NCI-H1694 (cell line): ENCODE measurements at regions not wholly inside any gene's neighbourhood (a gene's known extent, or its start where the extent isn't known, plus 50 kb on each side); places are given as distances from the start of the nearest gene placed in this dataset.
"Not testable (repeated sequence)": the region's sequence is repeated elsewhere in the genome, so short reads cannot be mapped to it uniquely, and the experiment has no call there.

Source experiments
- DNase-seq: peaks from one replicate; lab custom pipeline; 2025; lab: John Stamatoyannopoulos, UW

GRCh38 chr12:46627686-46628085 lies 198.1 kb downstream of the SLC38A4 start:
- no peak for DNase-seq

DNA sequence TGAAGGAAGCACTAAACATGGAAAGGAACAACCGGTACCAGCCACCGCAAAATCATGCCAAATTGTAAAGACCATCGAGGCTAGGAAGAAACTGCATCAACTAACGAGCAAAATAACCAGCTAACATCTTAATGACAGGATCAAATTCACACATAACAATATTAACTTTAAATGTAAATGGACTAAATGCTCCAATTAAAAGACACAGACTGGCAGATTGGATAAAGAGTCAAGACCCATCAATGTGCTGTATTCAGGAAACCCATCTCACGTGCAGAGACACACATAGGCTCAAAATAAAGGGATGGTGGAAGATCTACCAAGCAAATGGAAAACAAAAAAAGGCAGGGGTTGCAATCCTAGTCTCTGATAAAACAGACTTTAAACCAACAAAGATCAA lies 206.3 kb downstream of the SLC38A4 start:
- not testable (repeated sequence) for DNase-seq

- DNase-seq = not testable (repeated sequence)
Measured at GRCh38 chr12:46617737-46618136, 208.1 kb downstream of the SLC38A4 start.

DNA sequence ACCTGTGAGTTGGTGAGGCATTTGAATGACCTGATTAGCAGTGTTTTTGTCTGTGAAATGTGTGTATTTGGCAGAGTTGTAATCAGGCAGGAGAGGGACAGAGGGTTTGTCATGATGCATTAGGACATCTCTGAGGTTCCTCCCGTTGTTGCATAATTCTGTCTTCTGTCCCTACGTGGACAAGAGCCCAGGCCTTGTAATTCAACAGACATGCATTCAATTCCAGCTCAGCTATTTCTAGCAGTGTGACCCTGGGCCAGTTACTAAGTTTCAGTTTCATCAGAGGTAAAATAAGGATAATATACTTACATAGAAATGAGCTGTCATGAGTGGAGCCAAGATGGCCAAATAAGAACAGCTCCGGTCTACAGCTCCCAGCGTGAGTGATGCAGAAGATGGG lies 208.6 kb downstream of the SLC38A4 start:
- DNase-seq = no peak

DNA sequence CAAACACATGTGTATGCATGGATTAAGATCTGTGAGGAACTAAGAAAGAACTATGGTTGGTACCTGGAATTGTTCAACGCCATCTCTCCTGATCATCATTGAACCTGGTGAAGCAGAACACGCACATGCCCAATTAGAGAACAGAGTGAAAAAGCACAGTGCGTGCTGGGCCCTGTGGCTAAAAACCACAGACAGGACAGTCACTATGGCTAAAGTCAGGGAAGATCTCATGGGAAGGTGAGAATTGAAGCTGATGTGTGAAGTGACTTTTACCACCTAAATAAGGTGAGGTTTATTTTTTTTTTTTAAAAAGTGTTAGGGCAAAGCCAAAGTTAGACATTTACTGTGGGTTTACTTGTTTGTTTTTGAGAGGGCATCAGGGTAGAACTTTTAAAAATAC lies 215.0 kb downstream of the SLC38A4 start:
- DNase-seq = no peak

DNA sequence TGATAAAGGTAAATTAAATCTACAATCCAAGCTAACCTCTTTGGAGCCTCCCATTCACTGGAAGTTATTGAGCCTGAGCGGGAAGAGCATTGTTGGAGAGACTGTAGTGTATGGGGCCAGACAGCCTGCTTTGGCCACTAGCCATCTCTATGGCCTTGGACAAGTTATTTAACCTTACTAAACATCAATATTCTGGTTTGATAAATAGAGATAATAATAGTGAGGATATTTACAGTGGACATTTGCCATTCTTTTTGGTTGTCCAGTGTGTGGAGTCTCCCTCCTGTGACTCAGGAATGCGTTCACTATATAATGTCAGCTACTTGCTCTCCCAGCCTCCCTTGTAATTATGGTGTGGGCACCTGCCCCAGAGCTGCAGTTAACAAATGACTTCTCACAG lies 216.1 kb downstream of the SLC38A4 start:
- no peak for DNase-seq

DNA sequence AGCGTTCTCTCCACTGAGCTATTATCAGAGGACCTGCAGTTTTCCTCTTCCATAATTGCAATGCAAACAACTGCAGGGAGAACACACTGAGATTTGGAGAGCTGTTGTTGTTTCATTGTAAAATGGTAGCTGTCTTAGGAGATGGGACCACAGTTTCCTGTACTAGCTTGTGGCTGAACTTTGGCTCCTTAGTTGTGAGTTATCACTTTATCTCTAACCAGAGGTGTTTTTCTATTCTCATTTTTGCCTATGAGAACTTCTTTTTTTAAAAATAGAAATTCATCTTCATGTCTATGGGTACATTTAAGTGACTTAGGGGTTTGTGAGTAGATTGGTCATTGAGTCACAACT lies 216.5 kb downstream of the SLC38A4 start:
- DNase-seq = no peak

- DNase-seq = no peak
Measured at GRCh38 chr12:46608431-46609272, 217.1 kb downstream of the SLC38A4 start.

DNA sequence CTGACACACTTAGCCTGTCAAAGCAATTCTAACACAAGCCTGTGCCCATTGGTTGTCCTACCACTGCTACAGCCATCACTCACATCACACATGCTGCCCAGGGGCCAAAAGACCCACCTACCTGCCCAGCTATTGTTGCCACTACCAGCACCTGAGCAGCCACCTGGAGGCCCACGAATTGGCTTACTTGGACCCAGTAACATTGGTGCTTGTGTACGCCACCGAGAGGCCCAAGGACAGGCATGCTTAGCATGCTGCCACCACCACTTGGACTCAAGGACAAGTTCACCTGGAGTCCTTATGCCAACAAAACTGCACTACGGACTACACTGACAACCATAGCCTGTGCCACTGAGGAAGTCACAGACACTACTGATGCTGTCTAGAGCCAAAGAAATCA lies 221.1 kb downstream of the SLC38A4 start:
- DNase-seq = no peak

GRCh38 chr12:46603776-46604456 lies 221.9 kb downstream of the SLC38A4 start:
- no peak for DNase-seq

DNA sequence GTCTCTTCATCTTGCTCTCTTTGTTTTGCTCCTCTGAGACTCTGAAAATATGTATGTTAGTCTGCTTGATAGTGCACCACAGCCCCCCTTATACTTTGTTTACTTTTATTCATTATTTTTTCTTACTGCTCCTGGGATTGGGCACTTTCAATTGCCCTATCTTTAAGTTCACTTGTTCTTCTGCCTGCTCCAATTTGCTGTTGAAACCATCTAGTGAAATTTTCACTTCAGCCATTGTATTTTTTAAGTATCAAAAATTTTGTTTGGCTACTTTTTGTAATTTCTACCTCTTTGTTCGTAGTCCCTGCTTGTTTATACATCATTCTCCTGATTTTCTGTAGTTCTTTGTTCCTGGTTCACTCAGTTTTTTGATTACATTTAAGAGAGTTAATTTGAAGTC lies 223.3 kb downstream of the SLC38A4 start:
- DNase-seq = no peak

DNA sequence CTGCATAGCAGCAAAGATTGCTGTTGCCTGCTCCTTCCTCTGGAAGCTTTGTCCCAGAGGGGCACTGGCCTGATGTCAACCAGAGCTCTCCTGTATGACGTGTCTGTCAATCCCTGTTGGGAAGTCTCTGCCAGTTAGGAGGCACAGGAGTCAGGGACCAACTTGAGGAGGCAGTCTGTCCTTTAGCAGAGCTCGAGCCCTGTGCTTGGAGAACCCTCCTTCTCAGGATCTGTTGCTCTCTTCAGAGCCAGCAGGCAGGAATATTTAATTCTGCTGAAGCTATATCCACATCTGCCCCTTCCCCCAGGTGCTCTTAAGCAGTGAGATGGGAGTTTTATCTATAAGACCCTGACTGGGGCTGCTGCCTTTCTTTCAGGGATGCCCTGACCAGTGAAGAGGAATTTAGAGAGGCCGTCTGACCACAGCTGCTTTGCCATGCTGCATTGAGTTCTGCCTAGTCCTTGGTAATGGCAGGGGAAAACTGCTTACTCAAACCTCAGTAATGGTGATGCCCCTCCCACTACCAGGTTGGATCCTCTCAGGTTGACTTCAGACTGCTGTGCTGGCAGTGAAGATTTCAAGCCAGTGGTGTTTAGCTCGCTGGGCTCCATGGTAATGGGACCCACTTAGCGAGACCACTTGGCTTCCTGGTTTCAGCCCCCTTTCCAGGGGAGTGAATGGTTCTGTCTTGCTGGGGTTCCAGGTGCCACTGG lies 218.6 kb upstream of the SLC38A2 start:
- no peak for DNase-seq

- no peak for DNase-seq
Measured at GRCh38 chr12:46585854-46586621, 213.5 kb upstream of the SLC38A2 start.

GRCh38 chr12:46584098-46584497 lies 211.5 kb upstream of the SLC38A2 start:
- DNase-seq = not testable (repeated sequence)

GRCh38 chr12:46581990-46582389 lies 209.4 kb upstream of the SLC38A2 start:
- not testable (repeated sequence) for DNase-seq

- DNase-seq = no peak
Measured at GRCh38 chr12:46580445-46580844, 207.9 kb upstream of the SLC38A2 start.

GRCh38 chr12:46579474-46579873 lies 206.9 kb upstream of the SLC38A2 start:
- DNase-seq = no peak

DNA sequence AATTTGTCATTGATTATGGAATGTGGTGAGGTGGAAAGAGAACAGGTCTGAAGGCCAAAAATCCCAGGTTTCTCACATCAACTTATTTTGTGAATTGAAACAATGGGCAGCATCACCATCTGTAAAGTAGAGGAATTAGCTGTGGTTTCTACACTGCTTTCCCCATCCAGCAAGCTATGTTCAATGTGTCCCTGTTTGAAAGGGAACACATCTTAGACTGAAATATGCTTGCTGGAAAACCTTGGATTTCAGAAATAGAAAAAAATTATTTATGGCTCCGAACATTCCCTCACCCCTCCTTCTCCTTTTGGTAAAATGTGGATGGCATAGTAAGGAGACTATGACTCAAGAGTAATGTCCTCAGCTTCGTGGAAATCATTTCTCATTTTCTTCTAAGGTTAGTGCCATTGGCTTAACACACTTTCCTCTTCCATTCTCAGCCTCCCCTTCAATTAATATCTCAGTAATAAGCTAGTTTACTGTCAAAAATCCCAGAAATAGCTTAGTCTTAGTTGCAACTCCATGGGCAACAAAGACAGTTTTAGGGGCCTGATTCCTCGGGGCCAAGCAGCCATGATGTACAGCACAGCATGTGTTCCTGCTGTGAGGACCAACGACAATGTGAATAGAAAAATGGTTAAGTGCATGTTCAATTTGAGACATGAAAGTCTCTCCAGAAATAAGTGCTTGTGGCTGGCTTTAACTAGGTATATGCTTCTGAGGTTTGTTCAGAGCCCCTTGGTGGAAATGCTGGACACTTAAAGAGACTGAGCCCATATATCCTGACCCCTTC lies 205.8 kb upstream of the SLC38A2 start:
- no peak for DNase-seq

- no peak for DNase-seq
Measured at GRCh38 chr12:46577063-46577776, 204.6 kb upstream of the SLC38A2 start.

- no peak for DNase-seq
Measured at GRCh38 chr12:46574847-46575246, 202.3 kb upstream of the SLC38A2 start.

- no peak for DNase-seq
Measured at GRCh38 chr12:46573347-46573658, 200.7 kb upstream of the SLC38A2 start.
